HTR-8/SVneo (cell line): ENCODE measurements at regions not wholly inside any gene's neighbourhood (a gene's known extent, or its start where the extent isn't known, plus 50 kb on each side); places are given as distances from the start of the nearest gene placed in this dataset.

Experiments
- DNase-seq: peaks from one replicate; pipeline ENCODE4 v3.0.0; 2011; ENCODE audit warnings: low spot score, mixed read lengths; ENCODE audit not compliant: insufficient read length
- FAIRE-seq: peaks from 2 replicates; lab custom pipeline; 2011; peaks lifted over from hg19 to GRCh38; lab: Jason Lieb, UNC

DNA sequence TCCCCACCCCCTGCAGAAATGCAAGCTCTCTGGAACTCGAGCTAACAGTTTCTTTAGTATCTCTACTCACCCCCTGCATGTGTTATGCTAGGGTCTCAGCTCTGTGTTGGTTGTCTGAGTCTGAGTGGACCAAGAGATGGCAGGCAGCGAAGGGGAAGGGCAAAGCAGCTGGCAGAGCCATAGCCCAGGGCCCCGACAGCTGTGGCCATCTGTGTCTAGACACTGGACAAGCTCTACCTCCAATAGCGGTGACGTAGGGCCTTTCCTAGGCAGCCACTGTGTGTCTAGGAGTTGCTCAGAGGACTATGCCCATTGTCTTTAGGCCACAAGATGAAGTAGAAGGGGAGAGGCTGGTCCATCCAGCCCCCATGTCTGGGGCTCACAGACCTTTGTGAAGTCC lies 79.2 kb downstream of the EFNB1 start:
- no peak for DNase-seq
- no peak for FAIRE-seq

DNA sequence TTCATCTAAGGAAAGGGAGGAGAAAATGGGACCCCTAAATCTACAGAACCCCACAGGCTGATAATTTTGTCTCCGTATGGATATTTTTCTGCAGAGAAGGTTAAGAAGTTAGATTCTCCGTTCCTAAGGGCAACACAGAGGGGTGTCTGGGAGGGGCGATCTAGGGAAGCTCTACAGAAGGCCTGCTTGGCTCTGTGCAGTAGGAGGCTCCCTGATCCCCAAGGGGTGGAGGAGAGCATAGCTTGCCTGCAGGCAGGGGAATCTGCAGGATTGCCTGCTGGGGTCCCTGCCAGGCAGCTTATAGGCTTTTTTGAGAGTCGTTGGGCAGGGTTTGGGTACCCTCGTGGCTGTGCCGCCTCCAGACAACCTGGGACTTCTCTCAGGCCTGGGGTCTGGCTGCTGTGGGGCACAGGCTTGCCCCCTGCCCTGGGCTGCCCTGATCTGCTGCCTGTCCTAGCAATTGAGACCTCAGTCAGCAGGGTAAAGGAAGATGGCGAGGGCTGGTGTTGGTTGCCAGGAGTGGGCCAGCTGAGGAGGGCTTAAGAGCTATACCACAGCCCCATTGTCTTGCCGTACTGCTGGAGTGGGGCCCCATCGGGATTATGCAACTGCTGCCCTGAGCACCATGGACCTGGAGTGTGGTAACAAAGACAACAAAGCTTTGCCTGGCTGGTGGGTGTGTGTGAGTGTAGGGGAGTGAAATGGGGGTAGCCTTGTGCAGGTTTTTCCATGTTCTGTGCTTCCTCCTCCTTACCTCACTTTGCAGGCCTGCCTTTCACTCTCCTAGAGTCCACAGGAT lies 74.1 kb downstream of the EFNB1 start:
- FAIRE-seq = no peak
- DNase-seq = no peak

DNA sequence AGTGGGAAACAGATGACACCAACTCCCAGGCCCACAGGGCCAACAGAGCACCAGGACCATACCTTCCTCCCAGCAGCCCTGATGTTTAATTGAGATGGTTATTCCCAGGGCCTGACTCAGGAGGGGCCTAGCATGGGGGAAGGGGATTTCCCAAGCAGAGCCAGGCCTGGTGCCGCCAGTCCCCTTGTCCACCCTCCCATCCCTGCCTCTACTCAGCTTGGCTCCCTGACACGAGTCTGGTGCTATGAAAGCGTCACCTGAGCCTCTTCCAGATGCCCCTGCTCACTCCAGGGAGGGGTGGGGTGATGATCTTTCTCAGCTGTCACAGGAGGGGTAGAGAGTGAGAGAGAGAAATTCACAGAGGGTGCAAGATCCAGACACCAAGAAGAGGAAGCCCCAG lies 72.7 kb downstream of the EFNB1 start:
- FAIRE-seq = no peak

DNA sequence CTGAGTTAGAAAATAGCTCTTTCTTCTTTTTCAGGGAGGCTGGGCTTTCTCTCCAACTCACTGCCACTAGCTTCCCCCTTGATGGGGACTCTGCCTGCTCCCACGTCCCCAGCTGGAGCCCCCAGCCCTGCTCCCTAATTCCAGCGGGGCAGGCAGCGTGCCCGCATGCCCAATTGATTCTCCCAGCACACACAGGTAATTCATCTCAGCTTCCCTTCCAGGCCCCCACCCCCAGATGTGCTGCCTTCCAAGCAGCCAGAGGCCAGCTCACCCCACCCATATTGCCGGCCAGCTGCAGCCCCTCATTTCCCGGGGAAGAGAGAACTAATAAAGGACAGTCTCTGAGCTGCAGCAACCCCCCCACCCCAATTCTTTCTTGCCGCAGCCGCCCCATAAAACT lies 69.8 kb downstream of the EFNB1 start:
- FAIRE-seq (no peak), DNase-seq (no peak)

More for the DNA sequence above, 72.7 kb downstream of the EFNB1 start:
- DNase-seq = no peak

DNA sequence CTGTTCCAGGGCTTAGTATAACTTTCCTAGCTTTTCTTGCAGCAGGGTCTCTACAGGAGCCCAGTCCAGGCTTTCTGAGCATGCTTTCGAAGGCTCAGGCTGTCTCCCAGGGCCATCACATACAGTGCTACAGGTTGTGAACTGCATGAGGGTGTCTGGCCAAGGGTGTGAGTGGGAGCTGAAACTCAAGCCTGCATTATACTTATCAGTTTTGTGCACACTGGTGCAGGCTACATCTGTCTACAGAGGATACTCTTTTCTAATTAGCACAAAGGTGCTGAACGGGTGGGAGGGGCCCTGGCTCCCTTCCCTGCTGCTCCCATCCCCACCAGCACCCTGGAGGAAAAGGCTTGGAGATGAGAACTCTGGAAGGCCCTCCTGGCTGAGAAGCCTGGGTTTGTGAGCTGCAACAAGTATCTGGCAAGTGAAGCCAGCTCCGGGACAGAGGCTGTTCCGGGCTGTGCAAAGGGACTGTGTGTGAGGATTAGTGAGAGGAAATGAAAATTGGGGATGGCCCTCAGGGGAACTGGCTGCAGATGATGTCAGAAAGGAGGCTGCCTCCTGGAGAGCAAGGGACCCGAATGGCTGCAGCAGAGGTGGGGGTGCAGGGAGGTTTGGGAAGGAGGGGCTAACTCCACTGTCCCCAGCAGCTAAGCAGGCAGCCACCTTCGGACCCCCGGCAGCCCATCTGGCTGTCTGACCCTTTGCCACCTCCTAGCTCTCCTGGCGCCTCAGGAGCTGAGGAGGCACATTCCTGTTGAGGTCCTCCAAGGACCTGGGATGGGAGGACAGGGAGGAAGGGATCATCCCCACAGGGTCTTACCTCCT lies 68.5 kb downstream of the EFNB1 start:
- FAIRE-seq (no peak), DNase-seq (no peak)

DNA sequence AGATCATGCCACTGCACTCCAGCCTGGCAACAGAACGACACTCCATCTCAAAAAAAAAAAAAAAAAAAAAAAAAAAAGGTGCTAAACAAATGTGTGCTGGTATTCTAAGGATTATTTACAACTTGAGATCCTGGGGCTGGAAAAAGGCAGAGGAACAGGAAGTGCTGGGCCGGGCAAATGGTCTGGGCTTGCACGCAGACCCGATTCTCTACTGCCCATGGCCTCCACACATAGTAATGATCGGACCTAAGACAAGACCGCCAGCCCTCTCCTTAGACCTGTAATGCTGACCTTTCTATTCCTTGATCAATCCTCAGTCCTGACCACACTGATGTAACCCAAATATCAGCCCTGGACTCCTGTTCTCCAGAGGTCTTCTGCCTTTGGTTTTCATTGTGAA lies 67.8 kb downstream of the EFNB1 start:
- FAIRE-seq = no peak

DNA sequence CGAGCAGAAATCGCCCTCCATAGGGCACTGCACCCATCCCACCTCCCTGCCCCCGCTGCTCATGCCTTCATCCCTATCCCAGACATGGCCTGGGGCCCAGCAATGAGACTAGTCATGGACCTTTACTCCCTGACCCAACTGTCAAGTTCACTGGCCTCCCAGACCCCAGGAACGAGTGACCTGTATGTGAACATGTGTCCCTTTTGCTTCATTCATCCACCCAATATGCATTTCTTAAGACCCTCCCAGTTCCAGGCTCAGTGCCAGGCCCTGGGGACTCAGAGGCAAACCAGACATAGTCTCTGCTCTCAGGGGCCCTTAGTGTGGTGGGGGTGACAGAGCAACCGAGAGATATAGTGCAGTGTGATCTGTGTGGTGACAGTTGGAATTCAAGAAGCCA lies 67.0 kb downstream of the EFNB1 start:
- FAIRE-seq = no peak
- DNase-seq = no peak

More for the DNA sequence above, 67.8 kb downstream of the EFNB1 start:
- DNase-seq = no peak

DNA sequence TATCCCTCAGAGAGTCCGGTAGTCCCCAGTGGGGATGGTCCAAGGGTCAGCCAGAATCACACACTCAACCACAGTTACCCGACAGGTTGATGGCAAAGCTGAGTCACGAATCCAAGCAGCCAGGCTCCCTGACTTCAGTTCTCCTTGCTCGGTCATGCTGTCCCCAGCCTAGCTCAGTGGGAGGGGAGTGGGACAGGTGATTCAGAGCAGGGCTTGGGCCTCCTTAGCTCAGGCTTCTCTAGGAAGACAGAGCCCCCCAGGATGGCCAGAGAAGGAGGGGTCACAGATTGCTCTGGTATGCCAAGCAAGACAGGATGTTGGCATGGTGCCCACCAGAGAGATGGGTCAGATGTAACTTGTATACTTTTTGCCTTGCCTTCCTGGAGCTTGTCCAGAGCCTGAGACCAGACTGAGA lies 66.5 kb downstream of the EFNB1 start:
- DNase-seq (peak; percentile 4), FAIRE-seq (no peak)

DNA sequence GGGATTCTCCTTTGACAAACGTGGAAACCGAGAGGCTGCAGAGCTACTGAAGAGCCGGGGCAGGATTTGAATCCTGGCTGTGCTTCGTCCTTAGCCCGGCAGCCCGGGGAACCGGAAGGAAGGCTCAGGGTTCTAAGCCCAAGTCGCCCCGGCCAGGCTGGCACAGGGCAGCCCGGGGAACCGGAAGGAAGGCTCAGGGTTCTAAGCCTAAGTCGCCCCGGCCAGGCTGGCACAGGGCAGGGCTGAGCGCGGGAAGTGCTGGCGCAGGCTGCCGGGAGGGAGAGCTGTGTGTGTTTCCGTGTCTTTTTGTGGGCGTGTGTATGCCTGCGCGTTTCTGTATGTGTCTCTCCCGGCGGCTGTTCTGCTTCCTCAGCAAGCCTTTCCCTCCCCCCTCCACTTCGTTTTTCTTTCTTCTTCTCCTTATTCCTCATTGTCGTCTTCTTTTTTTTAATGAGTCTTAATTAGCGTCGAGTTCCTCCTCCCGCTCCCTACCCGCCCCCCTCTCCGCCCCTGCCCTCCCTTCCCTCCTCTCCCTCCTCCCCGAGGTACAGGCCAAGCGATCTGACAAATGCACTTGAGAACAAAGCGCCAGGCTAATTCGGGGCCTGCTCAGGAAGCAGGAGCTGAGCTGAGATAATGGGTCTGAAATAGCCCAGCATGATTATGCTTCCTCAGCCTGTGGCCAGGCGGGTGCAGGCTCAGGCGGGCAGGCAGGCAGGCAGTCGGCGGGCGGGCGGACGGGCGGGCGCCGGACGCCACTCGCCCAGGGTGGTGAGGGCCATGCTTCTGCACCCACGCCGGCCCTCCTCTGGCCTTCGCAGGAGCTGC lies 65.9 kb downstream of the EFNB1 start:
- FAIRE-seq = no peak

DNA sequence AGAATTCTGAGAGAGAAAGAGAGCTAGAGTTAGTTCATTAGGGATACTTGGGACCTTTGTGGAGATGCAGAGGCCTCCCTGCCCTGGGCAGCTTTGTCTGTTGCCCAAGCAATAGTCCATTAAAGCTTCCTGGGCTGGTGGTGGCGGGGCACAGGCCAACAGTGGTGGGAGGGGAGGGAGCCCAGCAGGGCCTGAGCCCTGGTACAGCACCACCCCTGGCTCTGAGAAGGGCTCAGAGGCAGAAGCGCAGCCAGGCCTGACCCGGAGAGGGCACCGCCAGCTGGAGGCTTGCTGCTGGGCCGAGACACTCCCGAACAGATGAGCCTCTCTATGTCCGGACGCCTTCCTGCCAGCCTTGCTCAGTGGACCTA lies 65.3 kb downstream of the EFNB1 start:
- DNase-seq = no peak
- FAIRE-seq = no peak

More for the DNA sequence above, 65.9 kb downstream of the EFNB1 start:
- no peak for DNase-seq

DNA sequence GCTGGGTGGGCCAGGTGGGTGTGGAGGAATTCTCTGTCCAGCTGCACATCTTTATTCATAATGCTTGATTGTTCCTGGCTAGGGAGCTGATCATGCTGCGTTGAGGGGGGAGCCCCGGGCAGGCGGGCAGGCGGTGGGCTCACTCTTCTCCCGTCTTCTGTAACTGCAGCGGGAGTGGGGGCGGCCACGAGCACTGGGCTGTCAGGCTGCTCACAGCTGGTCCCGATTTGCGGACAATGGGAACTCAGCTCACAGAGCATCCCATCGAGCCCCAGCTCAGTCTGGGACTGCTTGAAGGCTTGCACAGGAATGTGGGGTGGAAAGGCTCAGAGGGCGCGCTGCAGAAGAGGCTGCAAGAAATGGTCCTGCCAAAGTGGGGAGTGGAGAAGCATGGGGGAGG lies 63.8 kb downstream of the EFNB1 start:
- DNase-seq = no peak

DNA sequence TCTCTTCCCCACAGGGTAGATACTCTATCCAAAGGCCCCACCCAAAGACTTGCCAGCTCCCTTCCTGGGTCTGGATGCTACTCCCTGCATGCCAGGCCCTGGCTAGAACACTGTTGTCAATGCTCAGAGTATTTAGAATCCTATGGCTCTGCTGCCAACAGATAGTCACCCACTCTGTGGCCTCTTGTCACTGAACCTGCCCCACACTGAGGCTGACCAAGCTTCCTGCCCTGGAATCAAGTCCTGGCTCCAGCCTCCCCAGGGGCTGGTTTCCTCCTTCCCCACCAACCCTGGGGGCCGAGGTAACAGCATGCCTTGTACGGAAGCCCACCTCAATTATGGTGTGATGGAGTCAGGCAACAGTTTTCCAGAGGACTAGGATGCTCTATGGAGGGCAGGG lies 63.3 kb downstream of the EFNB1 start:
- FAIRE-seq (no peak), DNase-seq (no peak)

More for the DNA sequence above, 63.8 kb downstream of the EFNB1 start:
- FAIRE-seq = no peak
